ENCODE measurements at regions not wholly inside any gene's neighbourhood (a gene's known extent, or its start where the extent isn't known, plus 50 kb on each side); places are given as distances from the start of the nearest gene placed in this dataset.

- Histone ChIP-seq H4K20me1 (ENCODE audit: insufficient read depth, low read length, poor library complexity, severe bottlenecking) (no peaks in the 10 kb centered on the region), H3K4me2 (ENCODE audit: low read depth, low read length, poor library complexity, severe bottlenecking) (no peak overlapping the region), H3K9me3 (ENCODE audit: insufficient read depth, low read depth, low read length) (no peaks in the 10 kb centered on the region), H2AFZ (ENCODE audit: low read length) (no peak overlapping the region), H3K4me3 (ENCODE audit: low read length, poor library complexity, severe bottlenecking) (no peak overlapping the region), H3K27me3 (ENCODE audit: insufficient read depth, low read length, poor library complexity, severe bottlenecking) (no peaks in the 10 kb centered on the region), H3F3A (ENCODE audit: low read depth) (no peaks in the 10 kb centered on the region), H3K4me1 (ENCODE audit: insufficient read depth, low read length, poor library complexity, severe bottlenecking) (no peaks in the 10 kb centered on the region), H3K79me2 (ENCODE audit: insufficient read depth, low read length) (no peaks in the 10 kb centered on the region), H3K36me3 (ENCODE audit: insufficient read depth, low read length) (no peaks in the 10 kb centered on the region), H3K9me2 (replicated peaks; ENCODE audit: low read depth, low read length) (no peaks in the 10 kb centered on the region), H3K9ac (ENCODE audit: low read depth, low read length, poor library complexity, severe bottlenecking) (no peak overlapping the region)
- TF ChIP-seq EZH2phosphoT487 (IDR thresholded peaks at IDR 0.05; ENCODE audit: borderline replicate concordance), result no peak
Observed at GRCh38 chr4:97252615-97253154, 890.6 kb downstream of the STPG2 start.

GRCh38 chr4:97262769-97263168 is 880.5 kb downstream of the STPG2 start:
- H3K9me3 ChIP-seq (ENCODE audit: insufficient read depth, low read depth, low read length), result no peaks in the 10 kb centered on the region
- no peaks in the 10 kb centered on the region for H4K20me1 ChIP-seq (ENCODE audit: insufficient read depth, low read length, poor library complexity, severe bottlenecking)
- no peaks in the 10 kb centered on the region for H3K36me3 ChIP-seq (ENCODE audit: insufficient read depth, low read length)
- no peak for TF ChIP-seq CTCF (conservative IDR thresholded peaks at IDR 0.05; ENCODE audit: low read length)
- TF ChIP-seq EZH2phosphoT487 (IDR thresholded peaks at IDR 0.05; ENCODE audit: borderline replicate concordance), result no peak
- no peaks in the 10 kb centered on the region for H3K9me2 ChIP-seq (replicated peaks; ENCODE audit: low read depth, low read length)
- no peaks in the 10 kb centered on the region for H3K79me2 ChIP-seq (ENCODE audit: insufficient read depth, low read length)
- H3K4me1 ChIP-seq (ENCODE audit: insufficient read depth, low read length, poor library complexity, severe bottlenecking), result no peaks in the 10 kb centered on the region
- no peak overlapping the region for H2AFZ ChIP-seq (ENCODE audit: low read length)
- no peak overlapping the region for H3K4me3 ChIP-seq (ENCODE audit: low read length, poor library complexity, severe bottlenecking)
- no peak overlapping the region for H3K9ac ChIP-seq (ENCODE audit: low read depth, low read length, poor library complexity, severe bottlenecking)
- H3K4me2 ChIP-seq (ENCODE audit: low read depth, low read length, poor library complexity, severe bottlenecking), result no peak overlapping the region
- no peaks in the 10 kb centered on the region for H3F3A ChIP-seq (ENCODE audit: low read depth)
- no peaks in the 10 kb centered on the region for H3K27me3 ChIP-seq (ENCODE audit: insufficient read depth, low read length, poor library complexity, severe bottlenecking)

- no peak overlapping the region for H3K9ac ChIP-seq (ENCODE audit: low read depth, low read length, poor library complexity, severe bottlenecking)
- no peaks in the 10 kb centered on the region for H3K79me2 ChIP-seq (ENCODE audit: insufficient read depth, low read length)
- H3F3A ChIP-seq (ENCODE audit: low read depth), result no peaks in the 10 kb centered on the region
- no peaks in the 10 kb centered on the region for H3K4me1 ChIP-seq (ENCODE audit: insufficient read depth, low read length, poor library complexity, severe bottlenecking)
- no peaks in the 10 kb centered on the region for H3K36me3 ChIP-seq (ENCODE audit: insufficient read depth, low read length)
- no peak for TF ChIP-seq EZH2phosphoT487 (IDR thresholded peaks at IDR 0.05; ENCODE audit: borderline replicate concordance)
- H3K9me2 ChIP-seq (replicated peaks; ENCODE audit: low read depth, low read length), result no peaks in the 10 kb centered on the region
- no peak overlapping the region for H3K4me2 ChIP-seq (ENCODE audit: low read depth, low read length, poor library complexity, severe bottlenecking)
- no peaks in the 10 kb centered on the region for H4K20me1 ChIP-seq (ENCODE audit: insufficient read depth, low read length, poor library complexity, severe bottlenecking)
- no peak overlapping the region for H3K4me3 ChIP-seq (ENCODE audit: low read length, poor library complexity, severe bottlenecking)
- H2AFZ ChIP-seq (ENCODE audit: low read length), result no peak overlapping the region
- no peaks in the 10 kb centered on the region for H3K27me3 ChIP-seq (ENCODE audit: insufficient read depth, low read length, poor library complexity, severe bottlenecking)
- no peaks in the 10 kb centered on the region for H3K9me3 ChIP-seq (ENCODE audit: insufficient read depth, low read depth, low read length)
Observed at GRCh38 chr4:97270051-97270450, 873.2 kb downstream of the STPG2 start.

GRCh38 chr4:97279391-97279790 is 863.9 kb downstream of the STPG2 start:
- no peak overlapping the region for H2AFZ ChIP-seq (ENCODE audit: low read length)
- H3F3A ChIP-seq (ENCODE audit: low read depth), result no peaks in the 10 kb centered on the region
- H3K4me3 ChIP-seq (ENCODE audit: low read length, poor library complexity, severe bottlenecking), result no peak overlapping the region
- H4K20me1 ChIP-seq (ENCODE audit: insufficient read depth, low read length, poor library complexity, severe bottlenecking), result no peaks in the 10 kb centered on the region
- no peaks in the 10 kb centered on the region for H3K27me3 ChIP-seq (ENCODE audit: insufficient read depth, low read length, poor library complexity, severe bottlenecking)
- no peaks in the 10 kb centered on the region for H3K79me2 ChIP-seq (ENCODE audit: insufficient read depth, low read length)
- no peaks in the 10 kb centered on the region for H3K9me2 ChIP-seq (replicated peaks; ENCODE audit: low read depth, low read length)
- no peaks in the 10 kb centered on the region for H3K36me3 ChIP-seq (ENCODE audit: insufficient read depth, low read length)
- TF ChIP-seq CTCF (conservative IDR thresholded peaks at IDR 0.05; ENCODE audit: low read length) (no peak), EZH2phosphoT487 (IDR thresholded peaks at IDR 0.05; ENCODE audit: borderline replicate concordance) (no peak)
- H3K4me2 ChIP-seq (ENCODE audit: low read depth, low read length, poor library complexity, severe bottlenecking), result no peak overlapping the region
- H3K9ac ChIP-seq (ENCODE audit: low read depth, low read length, poor library complexity, severe bottlenecking), result no peak overlapping the region
- H3K9me3 ChIP-seq (ENCODE audit: insufficient read depth, low read depth, low read length), result no peaks in the 10 kb centered on the region
- no peaks in the 10 kb centered on the region for H3K4me1 ChIP-seq (ENCODE audit: insufficient read depth, low read length, poor library complexity, severe bottlenecking)
